GM21576 (cell line): ENCODE measurements at regions not wholly inside any gene's neighbourhood (a gene's known extent, or its start where the extent isn't known, plus 50 kb on each side); places are given as distances from the start of the nearest gene placed in this dataset.
"Not testable (repeated sequence)": the region's sequence is repeated elsewhere in the genome, so short reads cannot be mapped to it uniquely, and the experiment has no call there.

Source experiments
- ATAC-seq: cut with Tn5 transposase; IDR thresholded peaks from one replicate; pipeline ENCODE4 v1.9.1; 2021; ENCODE audit warnings: mild to moderate bottlenecking, moderate library complexity; ENCODE audit not compliant: unreplicated experiment

- no peak for ATAC-seq
These were observed 131.2 kb upstream of the SOX11 start for GRCh38 chr2:5561006-5561405.

GRCh38 chr2:5562426-5562825 lies 129.8 kb upstream of the SOX11 start:
- ATAC-seq, result no peak

- no peak for ATAC-seq
These were observed 129.3 kb upstream of the SOX11 start for GRCh38 chr2:5562865-5563264.

- ATAC-seq, result no peak
These were observed 128.8 kb upstream of the SOX11 start for GRCh38 chr2:5563411-5563810.

GRCh38 chr2:5569256-5569655 lies 122.9 kb upstream of the SOX11 start:
- ATAC-seq, result no peak

- ATAC-seq, result no peak
These were observed 116.2 kb upstream of the SOX11 start for GRCh38 chr2:5576015-5576414.

- no peak for ATAC-seq
These were observed 104.4 kb upstream of the SOX11 start for GRCh38 chr2:5587766-5588165.

GRCh38 chr2:5588601-5589000 lies 103.6 kb upstream of the SOX11 start:
- no peak for ATAC-seq

- ATAC-seq, result no peak
These were observed 103.0 kb upstream of the SOX11 start for GRCh38 chr2:5589183-5589582.

- no peak for ATAC-seq
These were observed 101.3 kb upstream of the SOX11 start for GRCh38 chr2:5590886-5591285.

GRCh38 chr2:5592916-5593315 lies 99.3 kb upstream of the SOX11 start:
- ATAC-seq, result no peak

- no peak for ATAC-seq
These were observed 97.9 kb upstream of the SOX11 start for GRCh38 chr2:5594249-5594695.

GRCh38 chr2:5596868-5597267 lies 95.3 kb upstream of the SOX11 start:
- ATAC-seq, result no peak

GRCh38 chr2:5598156-5598555 lies 94.0 kb upstream of the SOX11 start:
- ATAC-seq, result no peak

- ATAC-seq, result no peak
These were observed 83.0 kb upstream of the SOX11 start for GRCh38 chr2:5609201-5609600.

GRCh38 chr2:5612666-5613065 lies 79.5 kb upstream of the SOX11 start:
- no peak for ATAC-seq

GRCh38 chr2:5616019-5616418 lies 76.2 kb upstream of the SOX11 start:
- ATAC-seq, result no peak

- ATAC-seq, result no peak
These were observed 74.8 kb upstream of the SOX11 start for GRCh38 chr2:5617358-5617757.

GRCh38 chr2:5617796-5618195 lies 74.4 kb upstream of the SOX11 start:
- ATAC-seq, result no peak

GRCh38 chr2:5618271-5618670 lies 73.9 kb upstream of the SOX11 start:
- ATAC-seq, result no peak

GRCh38 chr2:5625556-5626065 lies 66.6 kb upstream of the SOX11 start:
- not testable (repeated sequence) for ATAC-seq

GRCh38 chr2:5628484-5628883 lies 63.7 kb upstream of the SOX11 start:
- ATAC-seq, result not testable (repeated sequence)

GRCh38 chr2:5629510-5629909 lies 62.7 kb upstream of the SOX11 start:
- ATAC-seq, result not testable (repeated sequence)
